NCI-H1105 treated with DMSO at 0.1 percent for 48 hours (cell line): ENCODE measurements at regions not wholly inside any gene's neighbourhood (a gene's known extent, or its start where the extent isn't known, plus 50 kb on each side); places are given as distances from the start of the nearest gene placed in this dataset.

Source experiments
- DNase-seq: peaks from one replicate; lab custom pipeline; 2025; lab: John Stamatoyannopoulos, UW

DNA sequence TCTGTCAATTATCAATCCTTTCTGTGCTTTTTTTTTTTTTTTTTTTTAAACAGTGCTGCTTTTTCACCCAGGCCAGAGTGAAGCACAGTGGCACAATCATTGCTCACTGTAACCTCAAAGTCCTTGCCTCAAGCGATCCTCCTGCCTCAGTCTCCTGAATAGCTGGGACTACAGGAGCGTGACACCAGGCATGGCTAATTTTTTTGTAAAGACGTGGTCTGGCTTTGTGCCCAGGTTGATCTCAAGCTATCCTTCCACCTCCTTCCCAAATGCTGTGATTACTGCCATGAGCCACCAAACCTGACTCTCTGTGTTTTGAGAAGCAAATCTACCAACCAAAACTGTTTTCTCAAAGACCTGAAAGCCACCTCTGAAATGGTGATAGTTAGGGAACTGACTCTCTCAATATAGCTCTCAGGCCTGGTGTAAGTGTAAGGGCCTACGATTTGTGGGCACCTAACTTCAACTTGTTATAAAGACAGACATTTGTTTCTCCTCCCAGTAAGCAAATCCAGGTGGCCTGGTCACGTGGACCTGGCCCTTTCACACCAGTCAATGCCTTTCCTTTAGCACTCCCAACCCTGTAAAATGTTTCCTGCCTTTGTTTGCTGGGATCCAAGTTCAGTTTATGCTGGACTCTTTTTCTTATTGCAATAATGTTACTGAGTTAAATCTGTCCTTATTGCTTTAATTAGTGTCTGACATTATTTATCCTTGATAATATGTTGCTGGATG is 2015.9 kb downstream of the PCDH7 start:
- DNase-seq = no peak

DNA sequence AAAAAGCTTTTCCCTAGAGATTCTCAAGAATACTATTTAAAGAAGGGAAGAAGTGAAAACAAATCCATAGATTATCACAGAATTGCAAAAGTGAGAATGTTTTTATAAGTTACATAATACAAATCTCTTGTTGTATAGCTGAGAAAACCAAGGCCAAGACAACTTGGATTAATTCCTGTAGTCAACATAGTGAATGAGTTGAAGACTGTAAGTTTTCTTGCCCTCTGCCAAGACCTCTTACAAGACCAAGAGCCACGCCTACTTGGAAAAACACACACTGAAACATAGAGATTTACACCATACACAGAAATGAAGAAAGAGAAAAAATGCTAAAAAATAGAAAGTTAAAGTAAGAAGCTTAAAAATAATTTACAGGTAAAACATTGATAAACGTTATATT is 2024.0 kb downstream of the PCDH7 start:
- DNase-seq = no peak

DNA sequence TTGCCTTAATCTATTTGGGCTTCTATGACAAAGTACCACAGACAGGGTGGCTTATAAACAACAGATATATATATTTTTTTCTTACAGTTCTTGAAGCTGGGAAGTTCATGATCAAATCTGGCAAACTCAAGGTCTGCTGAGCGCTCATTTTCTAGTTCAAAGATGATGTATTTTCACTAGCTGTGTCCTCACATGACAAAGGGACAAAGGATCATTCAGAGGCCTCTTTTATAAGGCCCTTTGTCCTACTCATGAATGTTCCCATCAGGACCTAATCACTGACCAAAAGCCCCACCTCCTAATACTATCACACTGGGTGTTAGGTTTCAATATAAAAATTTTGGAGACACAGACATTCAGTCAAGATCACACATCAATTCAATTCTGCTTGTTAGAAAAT is 2025.2 kb downstream of the PCDH7 start:
- DNase-seq = no peak

DNA sequence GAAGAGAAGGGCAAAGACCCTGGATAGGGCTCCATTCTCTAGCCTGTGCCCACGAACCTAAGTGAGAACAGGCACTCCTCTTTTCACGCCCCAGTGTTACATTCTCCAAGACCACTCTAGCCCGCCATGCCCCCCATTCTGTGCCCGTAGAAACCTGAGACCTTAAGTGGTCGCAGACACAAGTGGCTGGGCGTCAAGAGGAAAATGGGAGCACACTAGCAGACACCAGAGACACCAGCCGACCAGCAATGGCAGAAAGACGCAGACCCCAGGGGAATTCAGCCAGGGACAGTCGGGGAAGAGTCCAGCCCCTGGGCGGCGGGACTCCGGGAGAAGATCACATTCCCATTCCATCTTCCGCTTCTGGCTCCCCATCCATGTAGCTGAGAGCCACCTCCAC is 2027.9 kb downstream of the PCDH7 start:
- DNase-seq = no peak

DNA sequence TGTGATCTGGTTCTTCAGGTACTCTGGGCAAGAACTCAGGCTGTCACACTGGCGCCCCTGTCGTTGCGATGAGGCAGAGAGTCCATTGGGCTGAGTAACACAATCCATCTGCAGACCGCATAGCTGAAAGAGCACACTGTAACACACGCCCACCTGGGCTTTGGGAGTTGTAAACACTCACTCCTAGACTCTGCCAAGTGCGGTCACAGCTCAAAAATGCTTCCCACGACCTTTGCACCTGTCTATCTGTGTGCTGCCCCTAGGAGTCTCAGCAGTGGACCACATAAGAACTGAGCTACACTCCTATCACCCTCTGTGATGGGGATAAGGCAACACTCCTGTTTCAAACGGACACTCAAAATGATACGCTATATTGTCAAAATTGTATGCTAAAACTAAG is 2028.3 kb downstream of the PCDH7 start:
- DNase-seq = no peak

DNA sequence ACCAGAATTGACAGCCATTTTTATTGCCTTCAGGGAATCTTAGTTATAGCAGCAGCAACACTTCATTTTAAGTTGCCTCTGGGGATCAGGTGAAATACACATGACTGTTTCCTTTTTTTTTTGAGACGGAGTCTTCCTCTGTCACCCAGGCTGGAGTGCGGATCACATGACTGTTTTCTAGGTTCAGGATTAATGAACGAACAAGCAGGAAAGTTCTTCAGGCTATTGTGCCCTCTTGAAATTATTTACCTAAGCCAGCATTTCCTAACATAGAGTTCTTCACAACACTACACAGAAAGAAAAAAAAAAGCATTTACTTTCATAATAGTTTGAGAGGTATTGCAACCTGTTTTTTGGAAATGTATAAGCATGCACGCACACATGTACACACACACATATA is 2032.8 kb downstream of the PCDH7 start:
- DNase-seq = no peak

DNA sequence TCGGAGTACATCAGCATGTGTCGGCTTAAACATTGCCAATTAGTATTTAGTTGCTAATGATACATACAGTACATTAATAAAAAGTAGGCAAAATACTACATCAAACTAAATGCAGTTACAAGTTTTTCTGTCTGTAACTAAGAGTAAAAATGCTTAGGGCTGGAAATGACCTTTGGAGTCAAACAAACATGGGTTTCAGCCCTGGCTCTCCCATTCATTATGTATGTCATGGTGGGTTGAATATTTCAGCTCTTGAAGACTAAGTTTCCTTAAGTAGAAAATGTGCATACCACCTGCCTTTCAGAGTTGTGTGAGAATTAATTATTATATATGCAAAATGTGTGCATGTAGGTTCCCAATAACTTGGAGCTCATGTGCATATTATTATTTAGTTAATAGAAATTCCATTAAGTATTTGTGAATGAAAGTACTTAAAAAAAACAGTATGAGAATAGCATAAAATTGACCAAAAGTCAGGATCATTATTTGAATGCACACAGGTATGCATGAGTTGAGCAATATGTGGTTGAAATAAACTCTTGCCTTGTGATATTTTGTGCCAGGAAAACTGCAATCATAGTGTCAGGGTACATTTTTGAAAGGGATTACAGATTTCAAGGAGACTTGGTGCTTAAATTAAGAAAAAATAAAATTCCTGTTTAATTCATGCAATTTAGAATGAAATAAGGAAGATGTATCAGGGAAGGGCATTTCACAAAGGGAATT is 2048.7 kb downstream of the PCDH7 start:
- no peak for DNase-seq

DNA sequence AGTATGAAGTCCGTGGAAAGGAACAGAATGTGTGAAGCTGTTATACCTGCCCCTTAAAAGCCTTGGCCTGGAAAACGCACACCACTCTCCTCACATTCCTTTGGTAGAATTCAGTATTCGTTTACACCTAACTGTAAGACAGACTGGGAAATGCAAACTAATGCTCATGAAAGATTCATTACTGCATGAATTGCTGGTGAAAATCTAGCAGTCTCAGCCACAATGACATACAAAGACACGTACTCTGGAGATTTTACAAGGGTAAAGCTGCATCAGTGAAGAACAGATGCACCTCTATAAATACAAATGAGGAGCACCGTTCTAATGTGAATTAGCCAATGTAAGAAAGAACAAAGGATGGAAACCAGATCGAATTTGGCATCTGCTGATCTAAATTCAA is 2051.3 kb downstream of the PCDH7 start:
- no peak for DNase-seq

DNA sequence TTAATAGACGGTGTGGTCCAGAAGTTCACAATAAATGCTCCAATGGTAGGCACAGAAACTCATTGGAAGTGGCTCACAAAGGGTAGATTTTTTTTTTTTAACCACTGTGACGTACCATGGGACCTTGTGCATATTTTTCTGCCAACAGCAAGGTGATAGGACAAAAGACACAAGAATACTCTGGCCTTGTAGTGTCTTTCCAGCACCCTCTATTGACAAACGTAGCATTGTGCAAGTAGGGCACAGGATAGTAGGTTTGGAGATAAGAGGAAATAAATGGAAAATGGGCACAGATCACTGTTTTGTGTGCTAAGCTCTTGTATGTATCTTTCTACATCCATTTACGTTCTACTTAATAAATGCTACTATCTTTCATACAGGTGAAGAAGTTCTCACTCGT is 2054.9 kb downstream of the PCDH7 start:
- no peak for DNase-seq

DNA sequence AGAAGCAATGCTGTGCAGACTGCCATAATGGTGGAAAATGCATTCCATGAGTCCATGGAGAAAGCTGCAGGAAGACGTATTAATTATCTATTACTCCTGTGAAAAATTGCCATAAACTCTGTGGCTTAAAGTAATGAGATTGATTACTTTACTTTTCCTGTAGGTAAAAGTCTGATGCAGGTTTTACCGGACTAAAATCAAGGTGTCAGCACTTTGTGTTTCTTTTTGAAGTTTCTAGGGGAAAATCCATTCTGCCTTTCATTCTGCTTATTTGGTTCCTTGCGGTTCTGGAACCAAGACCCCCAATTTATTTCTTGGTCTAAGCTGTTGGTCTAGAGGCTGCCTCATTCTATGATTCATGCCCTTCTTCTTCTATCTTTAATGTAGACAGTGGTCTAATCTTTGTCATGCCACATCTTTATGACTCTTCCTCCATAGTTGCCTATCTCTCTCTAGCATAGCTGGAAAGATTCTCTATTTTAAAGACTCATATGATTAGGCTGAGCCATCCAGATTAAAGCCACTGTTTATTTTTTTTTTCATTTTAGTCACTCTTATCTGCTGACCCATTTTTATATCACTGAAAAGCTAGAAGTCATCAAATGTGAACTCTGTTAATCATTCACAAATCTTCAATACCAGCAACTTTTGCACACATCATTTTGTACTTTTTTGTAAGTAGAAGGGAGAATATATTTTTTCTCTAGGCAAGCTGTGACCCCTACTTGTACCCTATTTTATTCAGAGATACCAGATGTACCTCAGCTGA is 2056.4 kb downstream of the PCDH7 start:
- no peak for DNase-seq

DNA sequence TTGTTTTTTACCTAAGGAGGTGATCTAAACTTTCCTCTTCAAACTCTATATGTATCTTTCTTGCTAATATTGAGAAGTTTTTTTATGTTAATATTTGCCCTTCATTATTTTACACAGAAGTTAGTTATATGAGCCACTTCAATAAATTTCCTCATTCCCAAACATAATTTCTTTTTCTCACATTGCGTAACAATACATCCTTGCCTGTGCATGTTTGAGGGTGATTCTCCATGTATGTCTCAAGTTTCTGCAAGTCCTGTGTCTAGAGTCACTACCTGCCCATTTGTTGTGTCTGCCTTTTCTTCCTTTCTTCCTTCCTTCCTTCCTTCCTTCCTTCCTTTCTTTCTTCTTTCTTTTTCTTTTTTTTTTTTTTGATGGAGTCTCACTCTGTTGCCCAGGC is 2057.9 kb downstream of the PCDH7 start:
- no peak for DNase-seq

DNA sequence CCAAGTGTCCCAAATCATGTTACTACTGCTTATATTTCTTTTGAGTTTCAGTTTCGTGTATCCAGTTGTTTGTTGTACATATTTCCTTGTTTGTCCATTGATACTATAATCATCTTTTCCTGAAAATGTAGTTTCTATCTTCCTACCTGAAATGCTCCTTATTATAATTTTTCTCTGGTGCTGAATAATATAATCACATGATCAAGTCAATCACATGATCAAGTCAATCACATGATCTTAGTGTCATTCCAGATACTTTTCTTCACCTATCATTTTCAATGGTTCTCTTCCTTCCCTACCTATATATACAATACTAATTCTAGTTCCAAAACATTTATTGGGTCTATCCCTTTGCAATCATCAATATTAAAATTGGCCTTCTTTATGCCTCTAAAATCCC is 2058.8 kb downstream of the PCDH7 start:
- DNase-seq = no peak

DNA sequence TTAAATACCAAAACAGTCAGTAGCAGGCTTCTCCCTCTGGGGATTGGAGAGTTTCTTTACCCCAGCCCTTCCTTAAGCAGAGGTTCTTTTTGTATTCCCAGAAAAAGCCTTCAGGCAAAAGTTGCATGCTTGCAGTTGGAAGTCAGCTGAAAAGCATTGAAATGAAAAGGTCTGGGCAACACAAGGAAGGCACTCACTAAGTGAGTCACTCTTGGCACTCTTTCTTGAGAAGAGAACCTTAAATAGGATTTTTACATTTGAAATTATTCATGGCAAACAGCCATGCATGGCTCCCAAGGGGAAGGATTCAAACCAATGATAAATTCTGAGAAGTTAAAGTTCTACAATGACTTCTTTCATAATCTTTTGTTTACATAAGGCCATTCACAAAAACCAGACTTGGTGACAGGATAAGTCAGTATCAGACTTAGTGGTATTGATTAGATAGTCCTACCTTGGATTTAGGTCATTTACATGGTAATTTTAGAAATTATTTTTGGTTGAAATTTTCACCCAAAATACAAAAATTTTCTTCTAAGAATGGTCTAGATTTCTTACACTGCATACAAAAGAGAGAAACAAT is 2068.9 kb downstream of the PCDH7 start:
- no peak for DNase-seq

DNA sequence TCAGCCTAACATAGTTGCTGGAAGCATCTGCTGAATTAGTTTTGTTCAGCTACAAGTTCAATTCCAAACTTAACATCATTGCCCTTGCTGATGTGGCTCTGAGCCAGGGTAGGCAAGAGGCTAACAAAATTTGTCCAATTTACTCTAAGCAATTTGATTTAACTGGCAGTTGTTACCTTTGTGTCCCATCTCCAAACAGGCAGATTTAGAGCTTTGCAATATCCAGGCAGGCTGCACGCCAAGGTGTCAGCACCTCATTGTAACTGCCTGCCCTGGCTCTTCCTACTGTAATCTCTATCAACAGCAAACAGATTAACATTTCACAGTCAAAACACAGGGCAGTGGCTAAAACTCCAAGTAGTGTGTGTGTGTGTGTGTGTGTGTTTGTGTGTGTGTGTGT is 2070.6 kb downstream of the PCDH7 start:
- DNase-seq = no peak

DNA sequence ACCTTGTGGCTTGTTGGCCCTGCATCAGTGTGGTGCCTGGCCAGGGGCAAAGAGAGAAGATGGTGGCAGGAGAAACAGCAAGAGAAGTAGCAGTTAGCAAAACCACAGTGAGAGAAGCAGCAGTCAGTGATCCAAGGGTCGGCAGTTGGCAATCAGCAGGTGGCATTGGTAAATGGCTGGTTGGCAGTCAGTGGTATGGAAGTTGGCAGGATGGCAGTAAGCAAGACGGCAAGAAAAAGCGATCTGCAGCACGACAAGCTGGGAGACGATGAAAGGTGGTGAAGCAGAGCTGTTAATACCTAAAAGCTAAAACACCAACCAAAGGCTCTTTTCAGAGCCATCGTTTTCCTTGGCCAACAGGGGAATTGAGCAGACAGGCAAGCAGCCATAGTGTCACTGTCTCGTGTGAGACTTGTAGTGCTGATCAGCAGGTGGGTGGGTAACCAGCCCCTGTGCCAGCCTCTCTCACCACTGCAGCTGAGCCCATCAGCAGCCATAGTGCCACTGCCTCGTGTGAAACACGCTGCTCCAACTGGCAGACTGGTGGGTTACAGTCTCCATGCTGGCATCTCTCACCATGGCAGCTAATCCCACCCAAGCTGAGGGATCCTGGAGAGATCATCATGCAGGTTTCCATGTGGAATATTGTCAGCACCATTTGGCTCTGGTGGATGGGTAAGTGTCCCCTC is 2078.4 kb downstream of the PCDH7 start:
- peak; percentile 5 for DNase-seq

DNA sequence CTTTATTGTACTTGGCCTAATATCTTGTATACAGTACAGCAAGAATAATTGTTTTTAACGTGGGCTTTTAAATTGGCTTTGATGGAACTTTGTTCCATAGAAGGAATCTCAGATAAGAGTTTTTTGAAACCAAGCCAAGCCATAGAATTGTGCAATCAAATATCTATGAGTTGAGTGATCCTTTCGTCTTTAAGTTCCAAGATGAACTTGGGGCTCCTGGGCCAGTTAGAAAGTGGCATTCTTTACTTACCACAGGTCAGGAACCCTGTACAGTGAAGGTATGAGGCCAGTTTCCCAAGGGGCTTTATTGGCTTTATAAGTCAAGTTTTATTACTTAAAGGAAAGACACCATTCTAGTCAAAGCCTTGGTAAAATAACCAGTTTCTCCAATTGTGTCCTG is 2104.2 kb downstream of the PCDH7 start:
- DNase-seq = no peak

DNA sequence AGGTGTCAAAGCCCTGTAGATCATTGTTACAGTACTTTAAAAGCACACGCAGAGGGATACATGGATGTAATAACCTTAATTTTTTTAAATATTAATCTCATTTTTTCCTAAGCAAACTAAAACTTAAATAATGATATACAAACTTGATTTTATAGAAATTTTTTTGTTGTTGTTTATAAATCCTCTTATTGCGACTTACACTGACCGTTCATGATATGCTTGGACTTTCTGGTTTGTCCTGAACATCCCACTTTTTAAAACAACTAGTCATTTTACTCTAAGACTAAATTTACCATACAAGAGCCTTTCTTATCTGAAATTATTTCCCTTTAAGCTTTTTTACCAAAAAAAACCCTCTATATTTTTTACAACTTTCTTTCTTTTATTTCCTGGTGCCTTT is 2106.0 kb downstream of the PCDH7 start:
- no peak for DNase-seq

DNA sequence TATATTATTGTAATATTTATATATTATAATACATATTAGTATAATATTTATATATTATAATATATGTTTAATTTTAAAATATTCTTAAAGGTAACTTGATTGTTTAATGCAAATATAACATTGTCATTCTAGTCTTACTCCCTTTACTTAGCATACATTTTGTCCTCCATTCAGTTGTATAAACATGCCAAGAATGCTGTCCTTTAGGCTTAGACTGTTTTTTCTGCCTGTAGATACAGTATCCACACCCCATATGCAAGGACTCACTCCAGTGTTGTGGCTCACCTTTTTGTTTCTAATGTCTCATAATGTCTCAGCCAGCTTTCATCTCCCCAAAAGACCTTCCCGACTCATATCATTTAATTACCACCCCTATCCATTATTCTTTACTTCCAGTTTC is 2110.0 kb downstream of the PCDH7 start:
- DNase-seq = no peak

DNA sequence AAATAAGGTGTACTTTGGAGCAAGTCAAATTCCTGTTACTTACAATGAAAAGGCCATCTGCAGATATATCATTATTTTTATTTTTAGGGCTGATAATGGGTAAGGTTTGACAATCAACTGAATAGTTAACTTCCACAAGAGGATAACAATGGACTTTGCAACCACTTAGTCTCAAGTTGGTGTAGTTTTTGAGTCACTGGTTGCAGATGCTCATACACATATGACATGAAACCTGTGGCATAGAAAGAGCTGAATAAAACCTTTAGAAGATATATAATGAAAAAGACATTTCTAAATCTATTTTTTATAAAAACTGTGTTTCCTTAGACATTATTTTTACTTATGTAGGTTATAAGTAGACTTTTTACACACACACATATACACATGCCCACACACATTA is 2110.9 kb downstream of the PCDH7 start:
- no peak for DNase-seq

DNA sequence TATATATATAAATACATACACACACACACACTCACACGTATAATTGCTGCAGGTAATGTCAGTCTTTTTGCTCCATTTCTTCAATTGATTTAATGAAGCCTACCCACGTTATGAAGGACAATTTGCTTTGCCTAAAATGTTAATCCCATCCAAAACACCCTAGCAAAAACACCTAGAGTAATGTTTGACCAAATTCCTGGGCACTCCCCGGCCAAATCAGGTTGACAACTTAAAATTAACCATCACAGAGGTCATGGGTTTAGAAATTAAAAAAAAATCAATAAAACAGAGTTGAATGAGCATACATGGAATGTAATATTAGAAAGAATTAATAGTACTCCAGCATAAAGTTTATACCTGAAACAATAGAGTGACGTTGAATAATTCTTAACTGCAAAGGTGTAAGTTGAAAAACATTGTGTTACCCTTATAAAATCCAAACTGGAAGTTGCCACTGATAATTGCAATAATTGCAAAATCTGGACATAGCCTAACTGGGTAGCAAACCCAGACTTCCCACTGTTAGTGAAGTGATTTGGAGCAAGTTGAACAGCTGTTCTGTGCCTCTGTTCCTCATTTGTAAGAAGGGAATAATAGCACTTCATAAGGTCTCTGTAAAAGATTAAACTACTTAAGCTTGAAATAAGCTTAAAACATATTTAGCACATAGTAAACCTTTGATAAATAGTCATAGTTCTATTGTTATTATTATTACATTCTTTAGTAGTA is 2120.5 kb downstream of the PCDH7 start:
- no peak for DNase-seq

DNA sequence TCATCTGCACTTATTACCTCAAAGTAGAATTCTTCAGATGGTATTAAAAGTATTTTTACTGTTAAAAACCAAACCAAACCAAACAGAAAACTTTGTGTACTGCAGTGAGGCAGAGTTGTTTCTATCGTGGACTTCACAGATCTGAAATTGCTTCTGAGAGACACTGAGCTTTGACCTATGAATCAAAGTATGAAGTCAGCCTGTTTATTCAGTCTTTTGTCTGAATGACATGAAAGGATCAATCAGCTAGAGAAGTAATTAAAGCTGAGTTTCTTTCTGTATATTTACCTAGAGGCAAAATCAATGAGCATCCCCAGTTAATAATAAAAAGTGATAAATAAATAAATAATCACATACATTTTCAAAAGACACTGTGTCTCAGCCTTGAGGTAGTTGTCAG is 2121.0 kb downstream of the PCDH7 start:
- DNase-seq = no peak

DNA sequence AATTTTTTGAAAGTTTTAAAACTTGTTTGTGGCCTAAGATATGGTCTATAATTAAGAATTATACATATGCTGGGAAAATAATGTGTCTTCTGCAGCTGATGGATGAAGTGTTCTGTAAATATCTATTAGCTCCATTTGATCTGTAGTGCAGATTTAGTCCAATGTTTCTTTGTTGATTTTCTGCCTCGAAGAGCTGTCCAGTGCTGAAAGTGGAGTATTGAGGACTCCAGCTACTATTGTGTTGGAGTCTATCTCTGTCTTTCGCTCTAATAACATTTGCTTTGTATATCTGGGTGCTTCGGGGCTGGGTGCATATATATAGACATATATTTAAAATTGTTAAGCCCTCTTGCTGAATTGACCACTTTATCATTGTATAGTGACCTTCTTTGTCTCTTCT is 2127.3 kb downstream of the PCDH7 start:
- no peak for DNase-seq
